Activated CD4-positive, CD25-positive, alpha-beta regulatory T cell treated with anti-CD3 and anti-CD28 coated beads, Interleukin-2, amount 50 U/mL, for 24 hours (primary cell): ENCODE measurements at regions not wholly inside any gene's neighbourhood (a gene's known extent, or its start where the extent isn't known, plus 50 kb on each side); places are given as distances from the start of the nearest gene placed in this dataset.
"Not testable (repeated sequence)": the region's sequence is repeated elsewhere in the genome, so short reads cannot be mapped to it uniquely, and the experiment has no call there.

ENCODE experiments used
- ATAC-seq, 2 donors: fragments of 150-1000 bp; cut with Tn5 transposase; one replicate each; pipeline ENCODE4 v1.10.0; 2021; ENCODE audit warnings: mild to moderate bottlenecking in 1 of 2, moderate library complexity in 1 of 2

GRCh38 chr9:72471096-72471495, 50.3 kb upstream of the TMC1 start:
- no peak for ATAC-seq

DNA sequence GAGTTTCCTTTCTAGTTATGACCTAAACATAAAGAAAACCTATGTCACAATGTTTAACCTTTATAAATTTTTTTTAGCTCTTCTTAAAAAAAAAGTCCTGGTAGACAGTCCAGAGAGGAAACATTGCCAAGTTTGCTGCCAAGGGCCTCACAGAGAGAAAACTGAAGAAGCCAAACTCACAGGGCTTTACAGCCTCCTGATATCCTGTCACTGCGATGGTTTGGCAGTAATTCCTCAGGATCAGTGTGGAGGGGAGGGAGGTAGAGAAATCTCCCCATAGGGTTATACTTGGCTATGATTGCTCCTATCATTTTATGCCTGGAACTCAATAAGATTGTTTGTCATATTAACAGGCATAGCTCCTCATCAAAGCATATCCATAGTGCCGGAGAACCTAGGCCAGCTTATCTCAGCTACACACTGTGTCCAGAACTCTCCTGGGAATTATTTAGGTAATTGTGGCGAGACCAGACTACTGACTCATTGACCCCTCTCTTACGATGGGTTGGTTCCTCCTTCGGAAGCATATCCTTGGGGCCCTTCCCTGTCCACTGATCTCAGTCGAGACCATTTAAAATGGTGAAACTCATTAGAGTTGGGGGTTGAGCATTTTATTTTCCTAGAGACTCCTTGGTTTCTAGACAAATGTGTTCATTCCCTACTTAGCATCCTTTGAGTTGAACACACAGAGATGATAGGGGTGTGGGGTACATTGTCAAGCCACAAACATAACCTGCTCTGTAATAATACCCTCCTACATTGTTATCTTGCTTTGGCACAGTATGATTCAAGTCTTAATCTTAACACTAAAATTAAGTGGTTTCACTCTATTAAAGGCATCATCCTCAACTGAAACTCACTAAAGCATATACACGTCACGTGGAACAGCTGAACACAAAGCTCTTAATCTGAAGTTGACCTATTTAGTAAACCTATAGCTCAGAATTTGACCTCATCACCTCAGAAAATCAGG, 53.4 kb upstream of the TMC1 start:
- peak; percentile 72 to 90 for ATAC-seq

GRCh38 chr9:72465593-72465984, 55.8 kb upstream of the TMC1 start:
- ATAC-seq = no peak

GRCh38 chr9:72464857-72465592, 56.4 kb upstream of the TMC1 start:
- no peak for ATAC-seq

- no peak for ATAC-seq
These were observed 59.1 kb upstream of the TMC1 start for GRCh38 chr9:72462340-72462739.

- ATAC-seq = no peak
These were observed 60.8 kb upstream of the TMC1 start for GRCh38 chr9:72460342-72461312.

DNA sequence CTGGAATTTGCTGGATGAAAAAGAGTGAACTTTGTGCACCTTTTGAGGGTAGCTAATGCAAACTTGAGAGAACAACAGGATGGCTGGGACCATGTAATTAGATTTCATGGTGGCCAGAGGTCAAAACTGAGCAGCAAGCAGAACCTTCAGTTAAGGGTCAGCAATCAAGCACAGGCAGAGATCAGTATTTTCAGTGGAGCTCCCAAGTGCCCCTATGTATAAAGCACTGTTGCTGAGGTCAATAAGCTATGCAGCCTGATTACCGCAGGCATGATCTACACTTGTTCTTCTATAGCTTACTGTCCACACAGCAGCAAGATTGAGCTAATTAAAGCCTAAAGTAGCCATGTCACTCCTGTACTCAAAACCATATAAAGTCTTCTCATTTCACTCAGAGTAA, 62.1 kb upstream of the TMC1 start:
- no peak for ATAC-seq

GRCh38 chr9:72458153-72458552, 63.3 kb upstream of the TMC1 start:
- ATAC-seq = peak in 1 of 2 donors; percentile 10

DNA sequence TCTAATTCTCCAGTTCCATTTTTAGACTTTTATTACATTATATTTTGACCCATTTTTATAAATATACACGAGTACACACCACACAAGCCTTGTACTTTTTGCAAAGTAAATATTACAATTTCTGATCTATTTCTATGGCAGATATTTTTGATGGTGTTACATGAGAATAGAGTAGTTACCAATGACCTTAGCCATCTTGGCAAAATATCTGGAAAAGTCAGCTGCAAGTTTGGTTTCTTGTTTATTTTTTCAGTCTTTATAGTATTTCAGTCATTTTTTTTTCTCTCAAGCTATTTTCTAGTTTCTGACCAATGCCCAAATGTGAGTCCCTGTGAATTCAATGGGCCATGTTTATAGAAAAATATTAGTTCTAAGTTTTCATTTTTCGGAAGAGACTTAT, 64.0 kb upstream of the TMC1 start:
- ATAC-seq = no peak

DNA sequence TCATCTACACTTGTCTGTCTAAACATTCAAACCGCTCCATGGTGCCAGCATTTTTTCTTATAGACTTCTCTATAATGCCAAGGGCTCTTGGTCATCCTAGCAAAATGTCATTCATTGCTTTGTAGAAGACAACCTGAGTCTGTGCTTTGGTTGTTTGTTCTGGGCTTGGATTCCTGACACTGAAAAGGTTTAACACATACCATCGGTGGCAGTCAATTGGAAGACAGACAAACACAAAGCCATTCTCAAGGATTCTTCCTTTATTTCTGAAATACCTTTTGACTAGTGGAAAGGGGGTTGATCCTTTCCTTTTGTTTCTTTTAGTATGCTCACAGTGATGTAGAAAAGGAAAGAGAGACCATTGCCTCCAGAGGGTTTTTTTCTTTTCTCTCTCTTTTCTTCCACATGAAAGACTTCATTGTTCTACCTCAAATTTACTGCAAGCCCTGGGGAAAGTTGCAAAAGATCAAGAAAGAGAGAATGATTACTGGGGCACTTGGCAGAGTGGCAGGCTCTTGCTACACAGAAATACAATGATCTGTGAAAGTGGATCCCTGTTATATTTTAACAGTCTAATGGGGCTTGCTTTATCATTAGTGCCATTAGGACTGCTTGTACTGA, 66.4 kb upstream of the TMC1 start:
- ATAC-seq = no peak

GRCh38 chr9:72453797-72454196, 67.6 kb upstream of the TMC1 start:
- no peak for ATAC-seq

DNA sequence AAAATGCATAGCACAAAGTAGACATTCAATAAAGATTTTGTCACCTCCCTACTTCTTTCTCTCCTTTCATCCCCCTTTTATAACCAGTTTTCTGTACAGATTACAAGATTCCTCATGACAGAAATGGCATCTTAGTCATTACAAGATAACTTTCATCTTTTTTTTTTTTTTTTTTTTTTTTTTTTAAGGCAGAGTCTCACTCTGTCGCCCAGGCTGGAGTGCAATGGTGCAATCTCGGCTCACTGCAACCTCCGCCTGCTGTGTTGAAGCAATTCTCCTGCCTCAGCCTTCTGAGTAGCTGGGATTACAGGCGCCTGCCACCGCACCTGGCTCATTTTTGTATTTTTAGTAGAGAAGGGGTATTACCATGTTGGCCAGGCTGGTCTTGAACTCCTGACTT, 75.2 kb upstream of the TMC1 start:
- ATAC-seq = not testable (repeated sequence)

DNA sequence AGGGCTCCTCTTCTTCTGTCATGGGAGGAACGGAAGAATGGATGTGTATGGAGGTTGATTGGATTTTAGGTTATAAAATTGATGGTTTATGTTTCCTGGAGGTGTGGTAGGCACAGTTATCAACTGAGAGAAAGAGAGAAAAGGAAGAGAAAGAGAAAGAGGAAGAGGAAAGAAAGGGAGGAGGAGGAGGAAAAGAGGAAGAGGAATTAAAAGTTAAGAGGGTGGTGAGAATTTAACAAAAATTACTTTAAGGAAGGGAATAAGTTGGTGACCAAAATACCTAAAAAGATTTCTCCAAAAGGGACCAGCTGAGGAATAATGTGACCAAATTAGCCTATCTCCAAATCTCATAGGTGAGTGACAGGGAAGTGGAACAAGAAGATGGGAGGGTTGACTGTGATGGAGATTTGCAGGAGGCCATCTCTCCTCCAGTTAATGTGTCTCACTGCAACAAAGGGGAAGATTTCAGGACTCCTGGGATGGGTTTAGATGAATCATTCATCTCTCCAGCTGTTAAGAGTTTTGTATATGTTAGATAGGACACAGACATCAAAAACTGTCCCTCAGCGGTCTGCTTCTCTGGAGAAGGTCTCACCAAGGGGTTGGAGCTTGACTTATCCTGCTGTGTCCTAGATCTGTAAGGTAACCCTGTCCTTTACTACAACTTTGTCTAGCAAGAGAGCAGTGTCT, 76.0 kb upstream of the TMC1 start:
- no peak for ATAC-seq

GRCh38 chr9:72444435-72444834, 77.0 kb upstream of the TMC1 start:
- no peak for ATAC-seq

GRCh38 chr9:72443855-72444254, 77.6 kb upstream of the TMC1 start:
- peak; percentile 69 to 72 for ATAC-seq

GRCh38 chr9:72441848-72442607, 77.0 kb upstream of the ZFAND5 start:
- ATAC-seq = no peak

- ATAC-seq = no peak
These were observed 76.2 kb upstream of the ZFAND5 start for GRCh38 chr9:72440992-72441847.

- ATAC-seq = no peak
These were observed 75.4 kb upstream of the ZFAND5 start for GRCh38 chr9:72440378-72440777.

DNA sequence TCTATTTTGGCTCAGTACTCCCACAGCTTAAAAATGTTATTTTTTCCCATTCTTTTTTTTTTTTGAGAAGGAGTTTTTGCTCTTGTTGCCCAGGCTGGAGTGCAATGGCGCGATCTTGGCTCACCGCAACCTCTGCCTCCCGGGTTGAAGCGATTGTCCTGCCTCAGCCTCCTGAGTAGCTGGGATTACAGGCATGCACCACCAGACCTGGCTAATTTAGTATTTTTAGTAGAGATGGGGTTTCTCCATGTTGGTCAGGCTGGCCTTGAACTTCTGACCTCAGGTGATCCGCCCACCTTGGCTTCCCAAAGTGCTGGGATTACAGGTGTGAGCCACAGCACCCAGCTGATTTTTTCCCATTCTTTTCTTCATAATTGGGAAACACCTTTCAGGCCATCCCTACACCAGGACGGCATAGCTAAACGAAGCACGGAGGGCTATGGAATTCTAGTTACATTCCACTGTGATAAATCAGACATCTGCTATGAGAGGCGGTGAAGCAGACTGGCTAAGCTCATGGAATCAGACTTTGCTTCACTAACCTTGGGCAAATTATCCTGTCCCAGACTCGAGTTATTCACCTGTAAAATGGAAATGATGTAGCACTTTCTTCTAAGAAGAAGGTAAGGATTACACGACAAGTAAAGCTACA, 68.7 kb upstream of the ZFAND5 start:
- ATAC-seq = not testable (repeated sequence)
